ENCODE measurements at regions not wholly inside any gene's neighbourhood (a gene's known extent, or its start where the extent isn't known, plus 50 kb on each side); places are given as distances from the start of the nearest gene placed in this dataset.
A peak's percentile ranks its signal among the peaks of the same experiment; 100 is the strongest.

DNA sequence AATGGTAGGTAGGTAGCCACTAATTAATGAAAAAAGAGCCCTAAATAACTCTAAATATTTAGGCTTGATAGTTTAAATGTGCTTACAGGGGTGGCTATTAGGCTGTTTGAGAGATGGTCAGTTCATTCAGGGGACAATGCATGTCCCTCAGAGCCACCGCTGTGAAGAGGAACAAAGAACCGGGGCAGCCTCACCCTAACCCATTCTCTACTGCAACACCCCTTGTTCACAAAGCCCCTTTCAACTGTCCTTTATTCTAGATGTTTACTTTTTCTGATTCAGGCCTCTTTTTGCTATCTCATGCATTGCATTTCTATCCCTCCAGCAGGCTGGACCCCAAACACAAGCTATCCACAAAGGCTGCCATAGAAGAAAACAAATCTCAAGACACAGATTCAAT lies 906.7 kb downstream of the NR2F1-AS1 start:
- H3K27ac ChIP-seq (ENCODE audit: low read length) = no peak overlapping the region; the same call in 1 of the 2 replicates
- intact Hi-C loops (cut with micrococcal nuclease; ENCODE audit: unreplicated experiment) (no loop called here), in situ Hi-C loops (cut with HindIII; ENCODE audit: low pct_unique_long_range_greater_than_20kb, low sequenced_read_pairs) (no loop called here)
- no peak for DNase-seq (ENCODE audit: low read depth, low spot score)
- ChIA-PET POLR2A (no interaction called here), CTCF (no interaction called here)
- H3K36me3 ChIP-seq (ENCODE audit: control insufficient read depth, insufficient read depth, low read length) = no peaks in the 10 kb centered on the region
- H3K27me3 ChIP-seq (ENCODE audit: control insufficient read depth, insufficient read depth, low read length) = no peaks in the 10 kb centered on the region
- no peak for ATAC-seq
- TF ChIP-seq SIN3A (IDR thresholded peaks at IDR 0.05; ENCODE audit: borderline replicate concordance, insufficient read depth, low read depth, low read length) = no peak
- TF ChIP-seq POLR2AphosphoS5 (IDR thresholded peaks at IDR 0.05; ENCODE audit: low read depth, low read length) = no peak
- TF ChIP-seq TCF7L2 (IDR thresholded peaks at IDR 0.05; ENCODE audit: low read depth, low read length) = no peak
- TF ChIP-seq, protein P1, sequence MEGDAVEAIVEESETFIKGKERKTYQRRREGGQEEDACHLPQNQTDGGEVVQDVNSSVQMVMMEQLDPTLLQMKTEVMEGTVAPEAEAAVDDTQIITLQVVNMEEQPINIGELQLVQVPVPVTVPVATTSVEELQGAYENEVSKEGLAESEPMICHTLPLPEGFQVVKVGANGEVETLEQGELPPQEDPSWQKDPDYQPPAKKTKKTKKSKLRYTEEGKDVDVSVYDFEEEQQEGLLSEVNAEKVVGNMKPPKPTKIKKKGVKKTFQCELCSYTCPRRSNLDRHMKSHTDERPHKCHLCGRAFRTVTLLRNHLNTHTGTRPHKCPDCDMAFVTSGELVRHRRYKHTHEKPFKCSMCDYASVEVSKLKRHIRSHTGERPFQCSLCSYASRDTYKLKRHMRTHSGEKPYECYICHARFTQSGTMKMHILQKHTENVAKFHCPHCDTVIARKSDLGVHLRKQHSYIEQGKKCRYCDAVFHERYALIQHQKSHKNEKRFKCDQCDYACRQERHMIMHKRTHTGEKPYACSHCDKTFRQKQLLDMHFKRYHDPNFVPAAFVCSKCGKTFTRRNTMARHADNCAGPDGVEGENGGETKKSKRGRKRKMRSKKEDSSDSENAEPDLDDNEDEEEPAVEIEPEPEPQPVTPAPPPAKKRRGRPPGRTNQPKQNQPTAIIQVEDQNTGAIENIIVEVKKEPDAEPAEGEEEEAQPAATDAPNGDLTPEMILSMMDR (IDR thresholded peaks at IDR 0.05) = no peak
- TF ChIP-seq, protein P2, sequence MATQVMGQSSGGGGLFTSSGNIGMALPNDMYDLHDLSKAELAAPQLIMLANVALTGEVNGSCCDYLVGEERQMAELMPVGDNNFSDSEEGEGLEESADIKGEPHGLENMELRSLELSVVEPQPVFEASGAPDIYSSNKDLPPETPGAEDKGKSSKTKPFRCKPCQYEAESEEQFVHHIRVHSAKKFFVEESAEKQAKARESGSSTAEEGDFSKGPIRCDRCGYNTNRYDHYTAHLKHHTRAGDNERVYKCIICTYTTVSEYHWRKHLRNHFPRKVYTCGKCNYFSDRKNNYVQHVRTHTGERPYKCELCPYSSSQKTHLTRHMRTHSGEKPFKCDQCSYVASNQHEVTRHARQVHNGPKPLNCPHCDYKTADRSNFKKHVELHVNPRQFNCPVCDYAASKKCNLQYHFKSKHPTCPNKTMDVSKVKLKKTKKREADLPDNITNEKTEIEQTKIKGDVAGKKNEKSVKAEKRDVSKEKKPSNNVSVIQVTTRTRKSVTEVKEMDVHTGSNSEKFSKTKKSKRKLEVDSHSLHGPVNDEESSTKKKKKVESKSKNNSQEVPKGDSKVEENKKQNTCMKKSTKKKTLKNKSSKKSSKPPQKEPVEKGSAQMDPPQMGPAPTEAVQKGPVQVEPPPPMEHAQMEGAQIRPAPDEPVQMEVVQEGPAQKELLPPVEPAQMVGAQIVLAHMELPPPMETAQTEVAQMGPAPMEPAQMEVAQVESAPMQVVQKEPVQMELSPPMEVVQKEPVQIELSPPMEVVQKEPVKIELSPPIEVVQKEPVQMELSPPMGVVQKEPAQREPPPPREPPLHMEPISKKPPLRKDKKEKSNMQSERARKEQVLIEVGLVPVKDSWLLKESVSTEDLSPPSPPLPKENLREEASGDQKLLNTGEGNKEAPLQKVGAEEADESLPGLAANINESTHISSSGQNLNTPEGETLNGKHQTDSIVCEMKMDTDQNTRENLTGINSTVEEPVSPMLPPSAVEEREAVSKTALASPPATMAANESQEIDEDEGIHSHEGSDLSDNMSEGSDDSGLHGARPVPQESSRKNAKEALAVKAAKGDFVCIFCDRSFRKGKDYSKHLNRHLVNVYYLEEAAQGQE (IDR thresholded peaks at IDR 0.05; ENCODE audit: insufficient read depth in 1 of 2, low read depth in 2 of 2, low read length in 1 of 2) = no peak
- no peaks in the 10 kb centered on the region; the same call in 1 of the 2 replicates for H3K4me1 ChIP-seq (ENCODE audit: control insufficient read depth, insufficient read depth, low read length)
- H3K9me3 ChIP-seq (ENCODE audit: control insufficient read depth, insufficient read depth, low read depth, low read length) = peaks cover 7% of the 10 kb centered on the region; the same call in 1 of the 2 replicates
- BruUV-seq (replicated peaks) = no TSS peak
- no peak overlapping the region for H3K4me3 ChIP-seq (ENCODE audit: low read depth in 2 of 2, low read length in 2 of 2)

DNA sequence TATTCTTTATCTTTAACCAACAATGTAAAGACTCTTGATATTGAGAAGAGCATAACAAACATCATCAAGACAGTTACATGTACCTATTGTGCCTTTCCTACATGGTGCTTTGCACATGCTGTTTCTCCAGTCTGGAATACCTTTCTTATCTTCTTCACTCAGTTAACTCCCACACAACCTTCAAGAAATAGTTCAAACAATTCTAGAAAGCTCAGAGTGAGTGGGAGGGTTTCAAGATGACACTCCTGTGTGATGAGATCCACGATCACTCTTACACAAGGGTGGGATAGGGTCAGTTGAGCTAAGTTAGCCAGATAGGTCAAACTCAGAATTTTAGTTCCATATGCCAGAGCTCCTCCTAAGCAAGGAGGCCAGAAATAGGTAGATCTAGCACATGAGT lies 915.5 kb downstream of the NR2F1-AS1 start:
- intact Hi-C loops (cut with micrococcal nuclease; ENCODE audit: unreplicated experiment) (no loop called here), in situ Hi-C loops (cut with HindIII; ENCODE audit: low pct_unique_long_range_greater_than_20kb, low sequenced_read_pairs) (no loop called here)
- H3K4me3 ChIP-seq (ENCODE audit: low read depth in 2 of 2, low read length in 2 of 2) = no peak overlapping the region
- ATAC-seq (no peak), DNase-seq (ENCODE audit: low read depth, low spot score) (no peak)
- TF ChIP-seq POLR2AphosphoS5 (IDR thresholded peaks at IDR 0.05; ENCODE audit: low read depth, low read length) (no peak), SIN3A (IDR thresholded peaks at IDR 0.05; ENCODE audit: borderline replicate concordance, insufficient read depth, low read depth, low read length) (no peak), TCF7L2 (IDR thresholded peaks at IDR 0.05; ENCODE audit: low read depth, low read length) (no peak)
- TF ChIP-seq, protein P2 (IDR thresholded peaks at IDR 0.05; ENCODE audit: insufficient read depth in 1 of 2, low read depth in 2 of 2, low read length in 1 of 2) = no peak
- TF ChIP-seq, protein P1 (IDR thresholded peaks at IDR 0.05) = no peak
- H3K4me1 ChIP-seq (ENCODE audit: control insufficient read depth, insufficient read depth, low read length) = peaks cover 7% of the 10 kb centered on the region; the same call in 1 of the 2 replicates
- H3K36me3 ChIP-seq (ENCODE audit: control insufficient read depth, insufficient read depth, low read length) = no peaks in the 10 kb centered on the region
- no peaks in the 10 kb centered on the region for H3K27me3 ChIP-seq (ENCODE audit: control insufficient read depth, insufficient read depth, low read length)
- H3K9me3 ChIP-seq (ENCODE audit: control insufficient read depth, insufficient read depth, low read depth, low read length) = peaks cover 8% of the 10 kb centered on the region
- CTCF ChIA-PET = no interaction called here
- peak overlapping the region; percentile 35; the same call in 1 of the 2 replicates for H3K27ac ChIP-seq (ENCODE audit: low read length)
- POLR2A ChIA-PET = no interaction called here
- no TSS peak for BruUV-seq (replicated peaks)
